H9 (cell line): ENCODE measurements at regions not wholly inside any gene's neighbourhood (a gene's known extent, or its start where the extent isn't known, plus 50 kb on each side); places are given as distances from the start of the nearest gene placed in this dataset.

Experiments
- DNase-seq: peaks from one replicate; pipeline ENCODE4 v3.0.0-alpha.2; 2017
- H2AFZ ChIP-seq: one replicate; pipeline ENCODE4 v1.6.1; 2013; ENCODE audit warnings: mild to moderate bottlenecking, low read length, control low read depth, moderate library complexity
- H2AK5ac ChIP-seq: 2 replicates; pipeline ENCODE4 v1.6.1; 2013; ENCODE audit warnings: low read length, control low read depth, mixed read lengths; ENCODE audit not compliant: insufficient read length
- H2BK120ac ChIP-seq: one replicate; pipeline ENCODE4 v1.6.1; 2013; ENCODE audit warnings: low read depth, mild to moderate bottlenecking, low read length, control low read depth, inconsistent platforms; ENCODE audit not compliant: poor library complexity, severe bottlenecking
- H2BK12ac ChIP-seq: 2 replicates; pipeline ENCODE4 v1.6.1; 2013; ENCODE audit warnings: low read length, control low read depth, mixed read lengths, low read depth; ENCODE audit not compliant: insufficient read length
- H2BK15ac ChIP-seq: 2 replicates; pipeline ENCODE4 v1.6.1; 2013; ENCODE audit warnings: low read depth, low read length, control low read depth
- H2BK20ac ChIP-seq: one replicate; pipeline ENCODE4 v1.6.1; 2013; ENCODE audit warnings: low read depth, mild to moderate bottlenecking, low read length, control low read depth, inconsistent platforms; ENCODE audit not compliant: poor library complexity, severe bottlenecking
- H2BK5ac ChIP-seq: 2 replicates; pipeline ENCODE4 v1.6.1; 2013; ENCODE audit warnings: low read length, control low read depth, mixed read lengths; ENCODE audit not compliant: insufficient read length
- H3K14ac ChIP-seq: 2 replicates; pipeline ENCODE4 v1.6.1; 2013; ENCODE audit warnings: low read length, control low read depth; ENCODE audit not compliant: insufficient read depth
- H3K18ac ChIP-seq: 2 replicates; pipeline ENCODE4 v1.6.1; 2013; ENCODE audit warnings: low read depth, mild to moderate bottlenecking, mixed read lengths, low read length, control low read depth; ENCODE audit not compliant: insufficient read length
- H3K23ac ChIP-seq: 2 replicates; pipeline ENCODE4 v1.6.1; 2013; ENCODE audit warnings: low read length, control low read depth, mixed read lengths, low read depth; ENCODE audit not compliant: insufficient read length
- H3K23me2 ChIP-seq: 2 replicates; pipeline ENCODE4 v1.6.1; 2013; ENCODE audit warnings: low read depth, mild to moderate bottlenecking, mixed read lengths, low read length, control low read depth; ENCODE audit not compliant: insufficient read length, poor library complexity, severe bottlenecking
- H3K27ac ChIP-seq: 2 replicates; pipeline ENCODE4 v1.5.1; 2013; ENCODE audit warnings: low read length, control low read depth, mixed read lengths, low read depth; ENCODE audit not compliant: insufficient read length
- H3K27me3 ChIP-seq: 2 replicates; pipeline ENCODE4 v1.6.1; 2013; ENCODE audit warnings: low read length, control low read depth, inconsistent platforms; ENCODE audit not compliant: insufficient read depth
- H3K4ac ChIP-seq: 2 replicates; pipeline ENCODE4 v1.6.1; 2013; ENCODE audit warnings: low read depth, mild to moderate bottlenecking, control low read depth, inconsistent platforms, low read length, moderate library complexity
- H3K4me1 ChIP-seq: 2 replicates; pipeline ENCODE4 v1.6.1; 2013; ENCODE audit warnings: low read length, control low read depth, inconsistent platforms; ENCODE audit not compliant: insufficient read depth
- H3K4me2 ChIP-seq: 2 replicates; pipeline ENCODE4 v1.6.1; 2013; ENCODE audit warnings: low read length, control low read depth, mixed read lengths; ENCODE audit not compliant: insufficient read length, insufficient read depth
- H3K56ac ChIP-seq: 2 replicates; pipeline ENCODE4 v1.6.1; 2013; ENCODE audit warnings: low read depth, mild to moderate bottlenecking, mixed read lengths, low read length, control low read depth; ENCODE audit not compliant: insufficient read length
- H3K79me1 ChIP-seq: 2 replicates; pipeline ENCODE4 v1.6.1; 2013; ENCODE audit warnings: low read depth, mild to moderate bottlenecking, moderate library complexity, low read length, control low read depth, inconsistent platforms; ENCODE audit not compliant: insufficient read depth, poor library complexity, severe bottlenecking
- H3K79me2 ChIP-seq: 2 replicates; pipeline ENCODE4 v1.6.1; 2013; ENCODE audit warnings: low read length, control low read depth, inconsistent platforms; ENCODE audit not compliant: insufficient read depth
- H3K9ac ChIP-seq: 2 replicates; pipeline ENCODE4 v1.6.1; 2013; ENCODE audit warnings: low read length, control low read depth, mixed read lengths; ENCODE audit not compliant: insufficient read length; ENCODE audit errors: extremely low read depth
- H3K9me3 ChIP-seq: one replicate; pipeline ENCODE4 v1.6.1; 2013; ENCODE audit warnings: low read depth, low read length, inconsistent platforms; ENCODE audit not compliant: control insufficient read depth
- H3T11ph ChIP-seq: one replicate; pipeline ENCODE4 v1.6.1; 2013; ENCODE audit warnings: mild to moderate bottlenecking, low read length, control low read depth, inconsistent platforms
- H4K20me1 ChIP-seq: one replicate; pipeline ENCODE4 v1.6.1; 2013; ENCODE audit not compliant: control insufficient read depth, insufficient read length, insufficient read depth
- H4K5ac ChIP-seq: 2 replicates; pipeline ENCODE4 v1.6.1; 2013; ENCODE audit warnings: low read depth, mild to moderate bottlenecking, mixed read lengths, low read length, control low read depth; ENCODE audit not compliant: insufficient read length
- H4K8ac ChIP-seq: replicated peaks from 2 replicates; pipeline ENCODE4 v1.6.1; 2013; ENCODE audit warnings: low read length, control low read depth, mixed read lengths, low read depth; ENCODE audit not compliant: insufficient read length
- H4K91ac ChIP-seq: 2 replicates; pipeline ENCODE4 v1.6.1; 2013; ENCODE audit warnings: low read depth, mild to moderate bottlenecking, moderate library complexity, mixed read lengths, low read length, control low read depth; ENCODE audit not compliant: insufficient read length
- H3K27ac Mint-ChIP-seq, 3 experiments: 2 replicates in 2 of 3; 3 replicates in 1 of 3; pipeline ENCODE4 v1.8.0; 2020 to 2021; ENCODE audit warnings: mixed read lengths in 3 of 3, mild to moderate bottlenecking in 1 of 3, moderate library complexity in 1 of 3
- H3K27me3 Mint-ChIP-seq: 2 replicates; pipeline ENCODE4 v1.8.0; 2021; ENCODE audit warnings: low read depth, mild to moderate bottlenecking, moderate library complexity, mixed read lengths
- H3K36me3 Mint-ChIP-seq, 3 experiments: 2 replicates in 2 of 3; 3 replicates in 1 of 3; pipeline ENCODE4 v1.8.0; 2020 to 2021; ENCODE audit warnings: low read depth in 3 of 3, mixed read lengths in 3 of 3; ENCODE audit not compliant: insufficient read depth in 1 of 3
- H3K4me1 Mint-ChIP-seq, 2 experiments: 2 replicates each; pipeline ENCODE4 v1.8.0; 2020; ENCODE audit warnings: mixed read lengths in 2 of 2
- H3K4me3 Mint-ChIP-seq, 2 experiments: 2 replicates in 1 of 2; 3 replicates in 1 of 2; pipeline ENCODE4 v1.8.0; 2020 to 2021; ENCODE audit warnings: mild to moderate bottlenecking in 2 of 2, mixed read lengths in 2 of 2, moderate library complexity in 1 of 2
- H3K9me3 Mint-ChIP-seq, 2 experiments: 2 replicates in 1 of 2; 3 replicates in 1 of 2; pipeline ENCODE4 v1.8.0; 2020; ENCODE audit warnings: mild to moderate bottlenecking in 2 of 2, mixed read lengths in 2 of 2, moderate library complexity in 1 of 2
- WGBS: extraction: QIAGEN DNeasy Blood & Tissue Kit; methylation state at CpG from one replicate; pipeline ENCODE4 v1.1.7; 2013; ENCODE audit warnings: missing lambda C conversion rate, low lambda C conversion rate, mixed read lengths; ENCODE audit not compliant: insufficient read length; ENCODE audit errors: extremely low coverage; 5-methylcytosine and 5-hydroxymethylcytosine counted together
- TF ChIP-seq, protein P1 (sequence below): fragments of 200-600 bp; sonication (generic); conservative IDR thresholded peaks from 3 replicates; pipeline ENCODE4 v1.8.0; 2021; ENCODE audit warnings: antibody characterized with exemption, mild to moderate bottlenecking

- H3K23me2 ChIP-seq, result no peaks in the 10 kb centered on the region
- no peaks in the 10 kb centered on the region for H3K27me3 ChIP-seq
- H3K4me1 Mint-ChIP-seq, result no peaks in the 10 kb centered on the region
- H4K91ac ChIP-seq, result no peak overlapping the region
- H3K79me1 ChIP-seq, result no peaks in the 10 kb centered on the region
- H3K9ac ChIP-seq, result no peak overlapping the region
- no peaks in the 10 kb centered on the region for H3K79me2 ChIP-seq
- TF ChIP-seq, protein P1, sequence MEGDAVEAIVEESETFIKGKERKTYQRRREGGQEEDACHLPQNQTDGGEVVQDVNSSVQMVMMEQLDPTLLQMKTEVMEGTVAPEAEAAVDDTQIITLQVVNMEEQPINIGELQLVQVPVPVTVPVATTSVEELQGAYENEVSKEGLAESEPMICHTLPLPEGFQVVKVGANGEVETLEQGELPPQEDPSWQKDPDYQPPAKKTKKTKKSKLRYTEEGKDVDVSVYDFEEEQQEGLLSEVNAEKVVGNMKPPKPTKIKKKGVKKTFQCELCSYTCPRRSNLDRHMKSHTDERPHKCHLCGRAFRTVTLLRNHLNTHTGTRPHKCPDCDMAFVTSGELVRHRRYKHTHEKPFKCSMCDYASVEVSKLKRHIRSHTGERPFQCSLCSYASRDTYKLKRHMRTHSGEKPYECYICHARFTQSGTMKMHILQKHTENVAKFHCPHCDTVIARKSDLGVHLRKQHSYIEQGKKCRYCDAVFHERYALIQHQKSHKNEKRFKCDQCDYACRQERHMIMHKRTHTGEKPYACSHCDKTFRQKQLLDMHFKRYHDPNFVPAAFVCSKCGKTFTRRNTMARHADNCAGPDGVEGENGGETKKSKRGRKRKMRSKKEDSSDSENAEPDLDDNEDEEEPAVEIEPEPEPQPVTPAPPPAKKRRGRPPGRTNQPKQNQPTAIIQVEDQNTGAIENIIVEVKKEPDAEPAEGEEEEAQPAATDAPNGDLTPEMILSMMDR, result no peak
- no peak overlapping the region for H3K23ac ChIP-seq
- H2BK5ac ChIP-seq, result no peak overlapping the region
- H3K4me3 Mint-ChIP-seq, result no peak overlapping the region
- WGBS, result no CpG with 5 or more reads among the region's 1 CpG
- no peak overlapping the region for H3K27ac Mint-ChIP-seq
- H3K27ac ChIP-seq, result no peak overlapping the region
- H2BK20ac ChIP-seq, result no peak overlapping the region
- H2AFZ ChIP-seq, result no peak overlapping the region
- no peak for DNase-seq
- H3K56ac ChIP-seq, result no peak overlapping the region
- H3K4ac ChIP-seq, result no peak overlapping the region
- no peak overlapping the region for H2BK15ac ChIP-seq
- H3K36me3 Mint-ChIP-seq, result peaks cover 13 to 26% (median 17%) of the 10 kb centered on the region in 3 experiments
- no peak overlapping the region for H3K18ac ChIP-seq
- no peak overlapping the region for H2BK12ac ChIP-seq
- H3K4me1 ChIP-seq, result no peaks in the 10 kb centered on the region
- no peak overlapping the region for H2BK120ac ChIP-seq
- peaks cover 24% of the 10 kb centered on the region for H3K9me3 ChIP-seq
- no peak overlapping the region for H3K4me2 ChIP-seq
- no peak overlapping the region for H3T11ph ChIP-seq
- H3K9me3 Mint-ChIP-seq, result peaks cover 26 to 34% of the 10 kb centered on the region in 2 experiments
- no peak overlapping the region for H4K5ac ChIP-seq
- H2AK5ac ChIP-seq, result no peak overlapping the region
- no peak overlapping the region for H4K8ac ChIP-seq
- no peak overlapping the region for H3K14ac ChIP-seq
- no peaks in the 10 kb centered on the region for H4K20me1 ChIP-seq
- no peaks in the 10 kb centered on the region for H3K27me3 Mint-ChIP-seq
Observed at GRCh38 chr4:44801384-44801783, 75.0 kb upstream of the GNPDA2 start.
